ENCODE measurements at regions not wholly inside any gene's neighbourhood (a gene's known extent, or its start where the extent isn't known, plus 50 kb on each side); places are given as distances from the start of the nearest gene placed in this dataset.

DNA sequence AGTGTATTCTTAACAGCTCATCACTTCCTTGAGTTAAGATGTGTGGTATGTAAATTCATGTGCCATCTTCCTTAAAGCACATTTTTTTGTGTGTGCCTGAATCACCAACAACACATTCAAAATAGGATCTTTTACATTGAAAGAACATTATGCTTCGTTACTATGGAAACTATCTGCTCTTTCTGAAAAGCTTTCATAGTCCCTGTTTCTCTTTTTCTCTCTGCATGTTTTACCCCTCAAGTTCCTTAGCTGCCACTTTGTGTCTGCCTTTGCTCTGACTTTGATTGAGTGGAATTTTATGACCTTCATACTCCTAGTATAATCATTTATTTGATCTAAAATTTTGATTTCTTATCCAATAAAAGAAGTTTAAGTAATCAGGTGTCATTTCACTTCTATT is 880.3 kb upstream of the FOXG1 start:
- no peak overlapping the region for H2BK120ac ChIP-seq (ENCODE audit: low read depth, low read length)
- peaks cover 2% of the 10 kb centered on the region; the same call in 1 of the 2 replicates for H3K9me3 ChIP-seq (ENCODE audit: control insufficient read depth, insufficient read depth, low read length)
- H2BK20ac ChIP-seq (ENCODE audit: low read depth, low read length) = no peak overlapping the region
- H2BK5ac ChIP-seq (ENCODE audit: low read depth, low read length, poor library complexity, severe bottlenecking) = no peak overlapping the region
- H2AFZ ChIP-seq (replicated peaks; ENCODE audit: low read length, poor library complexity) = no peak overlapping the region
- no peak overlapping the region for H3K4me2 ChIP-seq (ENCODE audit: low read depth, low read length)
- in situ Hi-C loops (cut with MboI; ENCODE audit: low sequenced_read_pairs) = no loop called here
- no peak overlapping the region for H4K8ac ChIP-seq (ENCODE audit: low read depth in 2 of 2, low read length in 2 of 2)
- H3K4me3 ChIP-seq (ENCODE audit: insufficient read depth, low read depth, low read length) = no peak overlapping the region
- no peaks in the 10 kb centered on the region for H3K36me3 ChIP-seq (ENCODE audit: control insufficient read depth, insufficient read depth, low read length)
- dilution Hi-C loops (cut with HindIII; ENCODE audit: low sequenced_read_pairs, unreplicated experiment) = no loop called here
- POLR2A ChIA-PET (ENCODE audit: unreplicated experiment) = no interaction called here
- no peak overlapping the region for H3K27ac ChIP-seq (ENCODE audit: insufficient read depth, low read length)
- H3K18ac ChIP-seq (ENCODE audit: low read depth, low read length) = no peak overlapping the region
- no peaks in the 10 kb centered on the region for H3K27me3 ChIP-seq (ENCODE audit: control insufficient read depth, insufficient read depth, low read length)
- intact Hi-C loops (cut with micrococcal nuclease) = no loop called here
- no peak overlapping the region for H3K23ac ChIP-seq (ENCODE audit: low read depth, low read length)
- WGBS, 2 experiments (ENCODE audit: extremely low coverage in 2 of 2, insufficient read length in 1 of 2) = no CpG with 5 or more reads among the region's 1 CpG
- no peak for DNase-seq
- H3K14ac ChIP-seq (replicated peaks; ENCODE audit: low read depth, low read length) = no peak overlapping the region
- H2AK5ac ChIP-seq (ENCODE audit: low read depth, low read length) = no peak overlapping the region
- H4K91ac ChIP-seq (ENCODE audit: insufficient read depth, low read depth, low read length) = no peak overlapping the region
- no peak for ATAC-seq (ENCODE audit: low read depth)
- no peak overlapping the region for H3K9ac ChIP-seq (ENCODE audit: low read depth, low read length)
- no peaks in the 10 kb centered on the region for H3K9me1 ChIP-seq (ENCODE audit: insufficient read depth, low read length)
- H3K4ac ChIP-seq (ENCODE audit: low read depth, low read length) = no peak overlapping the region
- no TSS peak for BruUV-seq (replicated peaks)
- no peak overlapping the region for H2AK9ac ChIP-seq (replicated peaks; ENCODE audit: low read depth, low read length, poor library complexity)
- H4K5ac ChIP-seq (ENCODE audit: low read depth, low read length) = no peak overlapping the region
- no peak overlapping the region for H3K56ac ChIP-seq (ENCODE audit: extremely low read depth, insufficient read depth, low read length)
- no peaks in the 10 kb centered on the region for H3K4me1 ChIP-seq (ENCODE audit: control insufficient read depth, insufficient read depth, low read length)
- CTCF ChIA-PET = no interaction called here
- H4K20me1 ChIP-seq (ENCODE audit: insufficient read depth, low read length) = no peaks in the 10 kb centered on the region
- TF ChIP-seq BHLHE40 (IDR thresholded peaks at IDR 0.05; ENCODE audit: low read depth, low read length) (no peak), NFE2L2 (IDR thresholded peaks at IDR 0.05; ENCODE audit: low read depth, low read length) (no peak), POLR2A (IDR thresholded peaks at IDR 0.05; ENCODE audit: low read depth, low read length) (no peak), CHD1 (IDR thresholded peaks at IDR 0.05; ENCODE audit: low read depth, low read length) (no peak), MXI1 (IDR thresholded peaks at IDR 0.05; ENCODE audit: borderline replicate concordance, low read depth, low read length) (no peak), MAFK (IDR thresholded peaks at IDR 0.05; ENCODE audit: low read depth, low read length) (no peak)
- no peaks in the 10 kb centered on the region for H3K79me1 ChIP-seq (ENCODE audit: low read depth in 1 of 2, low read length in 2 of 2)
- H2BK15ac ChIP-seq (ENCODE audit: low read depth, low read length) = no peak overlapping the region

All from IMR-90 (cell line).